GM21381 (cell line): ENCODE measurements at regions not wholly inside any gene's neighbourhood (a gene's known extent, or its start where the extent isn't known, plus 50 kb on each side); places are given as distances from the start of the nearest gene placed in this dataset.
A peak's percentile ranks its signal among the peaks of the same experiment; 100 is the strongest.

Experiments used
- ATAC-seq: cut with Tn5 transposase; IDR thresholded peaks from one replicate; pipeline ENCODE4 v1.9.1; 2021; ENCODE audit warnings: mild to moderate bottlenecking, moderate library complexity; ENCODE audit not compliant: unreplicated experiment

DNA sequence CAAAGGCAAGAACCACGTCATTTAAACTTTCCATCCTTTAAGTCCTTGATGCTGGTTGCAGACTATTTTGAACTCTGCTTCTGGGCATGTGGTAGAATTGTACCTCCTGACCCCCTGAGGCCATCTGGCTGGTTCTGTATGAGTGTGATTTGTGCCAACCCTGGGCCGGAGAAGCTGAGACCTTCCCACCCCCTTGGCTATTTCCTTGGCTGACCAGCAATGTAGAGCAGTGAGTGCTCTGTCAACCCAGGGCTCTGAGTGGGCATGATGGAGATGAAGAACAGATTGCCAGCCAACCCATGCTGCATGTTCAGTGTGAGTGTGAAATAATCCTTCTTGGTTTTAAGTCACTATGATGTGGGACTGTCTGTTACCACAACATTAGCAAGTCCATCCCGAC is 82.1 kb upstream of the RASGRP1 start:
- ATAC-seq, result no peak

DNA sequence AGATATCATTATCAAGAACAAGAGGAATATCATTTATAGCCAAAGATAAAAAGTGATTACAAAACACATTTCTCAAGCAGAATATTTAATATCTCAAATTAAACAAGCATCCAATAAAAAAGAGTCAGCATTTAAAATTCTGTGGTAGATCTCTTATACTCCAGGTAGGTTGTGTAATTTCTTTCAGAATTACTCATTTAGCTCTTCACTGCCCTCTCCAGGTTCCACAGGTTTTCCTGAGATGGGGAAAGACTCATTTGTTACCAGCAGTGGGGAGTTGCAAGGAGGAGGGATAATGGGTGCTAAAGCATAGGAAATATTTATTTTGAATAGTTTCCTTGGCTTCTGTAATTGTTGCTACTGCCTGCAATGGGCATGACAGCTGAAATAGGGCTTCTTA is 83.1 kb upstream of the RASGRP1 start:
- no peak for ATAC-seq

DNA sequence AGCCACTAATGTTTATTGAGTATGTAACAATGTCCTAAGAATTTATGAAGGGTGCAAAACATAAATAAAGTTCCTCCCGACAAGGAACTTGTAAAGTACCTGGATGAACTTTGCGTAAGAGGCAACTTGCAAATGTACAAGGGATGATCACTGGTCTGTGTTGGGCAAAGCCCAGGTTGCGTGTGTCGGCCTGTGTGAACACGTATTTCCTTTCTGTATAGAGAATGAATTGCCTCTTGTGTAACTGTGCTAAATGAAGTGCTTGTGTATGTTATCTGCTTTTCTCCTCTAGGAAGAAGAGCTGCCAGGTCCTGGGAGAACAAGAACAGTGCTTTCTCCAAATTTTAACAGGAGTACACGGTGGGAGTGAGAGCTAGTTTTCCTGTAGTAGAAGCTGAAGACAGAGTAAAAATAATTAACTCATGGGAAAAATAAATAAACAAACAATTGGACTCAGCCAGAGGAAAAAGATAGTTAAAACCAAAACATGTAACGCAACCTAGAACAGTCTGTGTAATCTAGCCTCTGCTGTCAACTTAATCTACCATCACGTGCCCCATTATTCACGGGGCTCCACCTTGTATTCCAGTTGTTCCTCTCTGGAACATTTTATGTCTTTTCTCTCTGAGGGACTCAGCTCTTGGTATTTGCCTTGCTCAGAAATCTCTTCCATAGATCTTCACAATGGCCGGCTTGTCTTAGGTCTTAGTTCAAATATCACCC is 83.7 kb upstream of the RASGRP1 start:
- ATAC-seq, result no peak

DNA sequence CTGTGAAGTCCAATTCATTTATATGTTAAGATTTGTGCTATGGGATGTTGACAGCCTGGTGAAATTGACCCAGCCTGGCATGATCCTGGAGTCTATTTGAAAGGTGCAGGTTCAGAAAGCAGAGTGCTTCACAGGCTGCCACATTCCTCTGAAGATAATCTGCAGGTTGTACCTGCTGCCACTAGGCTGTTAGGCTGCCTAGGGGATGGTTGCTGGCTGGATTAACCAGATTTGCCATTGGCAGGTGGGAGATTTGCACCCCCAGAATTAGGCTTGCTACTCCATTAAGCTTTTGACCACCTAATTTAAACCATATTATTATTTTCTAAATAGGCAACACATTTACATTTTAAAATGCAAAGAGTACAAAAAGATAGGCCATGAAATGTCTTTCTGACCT is 85.8 kb upstream of the RASGRP1 start:
- no peak for ATAC-seq

DNA sequence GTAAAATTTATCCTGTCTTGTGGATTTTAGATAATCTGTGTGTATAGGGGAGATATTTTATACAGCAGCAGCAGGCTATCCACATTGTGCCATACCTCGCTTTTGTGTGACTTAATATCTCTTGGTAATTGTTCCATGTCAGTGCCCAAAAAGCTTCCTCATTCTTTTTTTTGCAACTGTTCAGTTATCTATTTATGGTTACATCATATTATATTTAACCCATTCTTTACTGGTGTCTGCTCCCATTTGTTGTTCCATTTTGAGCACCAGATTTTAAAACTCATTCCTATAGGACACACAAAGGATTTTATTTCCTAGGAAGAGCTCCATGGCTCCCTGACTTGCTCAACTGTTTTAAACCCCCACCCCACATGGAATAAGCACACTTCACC is 86.3 kb upstream of the RASGRP1 start:
- ATAC-seq, result no peak

DNA sequence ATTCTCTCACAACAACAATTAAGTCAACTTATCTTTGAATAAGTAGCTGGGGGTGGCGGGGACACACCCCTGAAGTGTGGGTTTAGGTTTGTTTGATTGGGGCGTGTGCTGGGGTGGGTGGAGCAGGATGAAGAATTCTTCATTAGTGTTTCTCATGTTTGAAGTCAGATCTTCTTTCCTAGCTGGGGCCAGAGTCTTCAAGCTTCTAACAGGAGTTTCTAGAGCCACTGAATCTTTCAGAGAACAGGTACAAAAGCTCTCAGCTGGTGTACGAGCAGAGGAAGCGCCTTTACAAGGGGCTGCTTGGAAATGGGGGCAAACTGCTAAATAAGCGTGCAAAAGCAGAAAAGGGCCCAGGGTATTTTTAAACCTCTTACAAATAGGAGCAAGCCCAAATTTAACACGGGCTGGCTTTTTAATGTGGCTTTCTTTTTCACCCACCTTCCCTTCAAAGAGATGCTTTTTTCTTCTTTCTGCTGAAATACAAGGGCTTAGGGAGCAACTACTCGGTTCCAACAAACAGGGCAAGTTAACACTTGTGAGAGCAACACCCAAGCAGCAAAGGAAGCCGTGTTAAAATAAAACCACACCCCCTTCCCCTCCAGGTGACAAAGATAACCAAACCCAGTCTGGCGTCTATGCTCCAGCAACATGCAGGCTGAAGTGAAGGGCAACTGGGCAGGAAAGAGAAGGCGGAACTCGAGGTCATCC is 86.9 kb upstream of the RASGRP1 start:
- no peak for ATAC-seq

DNA sequence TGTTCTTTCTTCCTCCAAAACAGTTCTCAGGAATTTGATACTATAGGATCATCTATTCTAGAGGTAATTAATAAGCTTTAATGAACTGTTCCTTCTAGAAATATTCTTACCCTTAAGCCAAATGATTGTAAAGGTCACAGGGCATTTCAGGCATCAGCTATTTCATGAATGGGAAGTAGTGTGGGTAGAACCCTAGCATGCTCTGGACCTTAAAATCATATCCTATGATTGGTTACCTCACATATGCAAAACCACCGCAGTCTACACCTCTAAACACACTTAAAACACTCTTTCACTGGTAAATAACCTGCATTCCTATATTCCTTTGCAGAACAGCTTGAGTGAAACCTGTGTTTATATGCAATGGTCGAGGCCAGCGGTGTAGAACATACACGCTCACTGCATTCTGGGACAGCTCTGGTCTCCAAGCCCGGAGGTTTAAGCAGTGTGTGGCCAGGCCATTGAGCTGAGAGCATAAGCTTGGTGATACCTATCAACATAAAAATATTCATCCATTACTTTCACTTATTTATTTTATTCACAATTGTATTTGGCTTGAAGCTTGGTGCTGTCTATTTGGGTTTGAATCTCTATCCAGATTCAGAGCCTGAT is 87.7 kb upstream of the RASGRP1 start:
- no peak for ATAC-seq

DNA sequence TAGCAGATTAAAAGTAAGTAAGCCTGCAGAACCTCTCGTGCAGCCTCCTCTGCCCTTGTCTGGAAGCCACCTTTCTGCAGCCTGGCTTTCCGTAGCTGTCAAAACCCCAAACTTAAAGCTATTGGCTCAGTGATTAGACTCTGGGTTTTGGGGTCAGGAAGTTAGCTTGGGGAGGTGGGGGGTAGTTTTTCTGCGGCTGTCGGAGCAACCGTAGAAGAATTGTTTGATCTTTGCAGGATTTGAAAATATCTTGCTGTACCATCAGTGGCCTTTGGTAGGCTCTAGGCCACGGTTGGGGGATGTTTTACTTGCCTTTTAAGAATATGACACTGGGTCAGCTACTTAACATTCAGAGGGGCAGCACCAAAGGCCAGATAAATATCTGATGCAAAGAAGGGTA is 88.4 kb upstream of the RASGRP1 start:
- ATAC-seq, result no peak

DNA sequence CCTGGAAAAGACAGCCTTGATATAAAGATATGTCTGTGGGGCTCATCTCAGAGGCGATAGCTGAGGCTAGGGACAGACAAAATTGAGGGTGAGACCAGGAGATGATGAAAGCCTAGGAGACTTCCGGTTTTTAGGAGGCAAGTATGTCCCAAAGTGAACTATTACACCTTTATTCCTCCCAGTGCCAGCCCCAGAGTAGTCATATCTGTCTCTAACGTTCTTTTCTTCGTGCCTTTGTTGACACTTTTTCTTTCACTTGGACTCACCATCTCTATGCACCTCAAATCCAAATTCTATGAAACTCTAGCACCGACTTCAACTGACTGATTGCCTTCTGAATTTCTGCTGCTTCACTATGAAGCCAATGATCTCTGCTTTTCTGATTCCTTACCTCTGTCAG is 93.8 kb upstream of the RASGRP1 start:
- no peak for ATAC-seq

DNA sequence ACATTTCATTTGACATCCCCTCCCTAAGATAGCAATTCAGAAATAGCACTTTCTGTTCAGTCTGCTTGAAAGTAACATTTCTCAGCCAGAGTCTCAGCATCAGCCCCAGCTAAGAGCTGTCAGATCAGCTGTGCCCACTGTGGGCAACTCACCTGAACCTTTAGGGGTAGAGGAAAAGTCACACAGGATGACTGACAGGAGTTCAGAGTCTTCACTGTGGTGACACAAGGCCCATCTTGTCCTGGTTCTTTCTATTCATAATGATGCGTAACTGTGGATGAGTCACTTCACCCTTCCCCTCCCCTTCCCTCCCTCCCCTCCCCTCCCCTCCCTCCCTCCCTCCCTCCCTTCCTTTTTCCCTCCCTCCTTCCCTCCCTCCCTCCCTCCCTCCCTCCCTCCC is 96.1 kb upstream of the RASGRP1 start:
- no peak for ATAC-seq

DNA sequence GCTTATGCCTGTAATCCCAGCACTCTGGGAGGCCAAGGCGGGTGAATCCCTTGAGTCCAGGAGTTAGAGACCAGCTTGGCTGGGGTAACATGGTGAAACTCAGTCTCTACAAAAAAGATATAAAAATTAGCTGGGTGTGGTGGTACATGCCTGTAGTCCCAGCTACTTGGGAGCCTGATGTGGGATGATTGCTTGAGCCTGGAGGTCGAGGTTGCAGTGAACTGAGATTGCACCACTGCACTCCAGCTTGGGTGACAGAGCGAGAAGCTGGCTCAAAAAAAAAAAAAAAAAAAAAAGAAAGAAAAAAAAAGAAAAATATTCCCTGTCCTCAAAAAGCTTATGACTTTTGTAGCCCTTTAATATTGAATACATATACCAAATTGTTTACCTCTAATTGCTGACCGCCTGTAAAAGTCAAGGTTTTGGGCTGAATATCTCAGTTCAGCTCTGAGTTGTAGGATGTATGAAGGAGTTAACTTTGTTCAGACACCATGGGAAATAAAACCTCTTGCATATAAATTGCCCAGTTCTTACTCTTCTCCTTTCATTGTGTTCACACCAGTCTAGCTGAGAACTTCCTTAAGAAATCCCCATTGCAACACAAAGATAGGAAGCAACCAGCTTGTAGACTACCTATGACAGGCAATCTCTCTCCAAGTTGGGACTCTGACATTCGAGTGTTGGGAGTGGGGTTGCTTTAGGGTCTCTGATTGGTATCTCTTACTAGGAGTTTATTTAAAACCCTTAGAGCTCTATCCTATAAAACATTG is 97.6 kb upstream of the RASGRP1 start:
- no peak for ATAC-seq

DNA sequence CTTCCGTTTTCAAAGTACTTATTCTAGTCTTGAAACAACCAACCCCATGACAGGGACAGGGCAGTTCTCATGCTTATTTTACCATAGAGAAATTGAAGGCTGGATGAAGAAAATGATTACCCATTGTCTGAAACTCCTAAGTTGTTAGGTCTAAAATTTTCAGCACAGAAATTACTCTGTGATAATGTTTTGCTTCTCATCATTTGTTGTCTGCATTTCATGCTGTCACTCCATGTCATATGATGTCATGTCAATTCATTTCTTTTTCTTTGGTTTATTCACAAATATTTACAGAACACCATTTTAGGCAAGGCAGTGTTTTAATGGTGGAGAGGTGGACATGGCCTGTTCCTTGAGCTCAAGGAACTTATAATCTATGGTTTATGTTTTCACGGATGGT is 98.2 kb upstream of the RASGRP1 start:
- no peak for ATAC-seq

DNA sequence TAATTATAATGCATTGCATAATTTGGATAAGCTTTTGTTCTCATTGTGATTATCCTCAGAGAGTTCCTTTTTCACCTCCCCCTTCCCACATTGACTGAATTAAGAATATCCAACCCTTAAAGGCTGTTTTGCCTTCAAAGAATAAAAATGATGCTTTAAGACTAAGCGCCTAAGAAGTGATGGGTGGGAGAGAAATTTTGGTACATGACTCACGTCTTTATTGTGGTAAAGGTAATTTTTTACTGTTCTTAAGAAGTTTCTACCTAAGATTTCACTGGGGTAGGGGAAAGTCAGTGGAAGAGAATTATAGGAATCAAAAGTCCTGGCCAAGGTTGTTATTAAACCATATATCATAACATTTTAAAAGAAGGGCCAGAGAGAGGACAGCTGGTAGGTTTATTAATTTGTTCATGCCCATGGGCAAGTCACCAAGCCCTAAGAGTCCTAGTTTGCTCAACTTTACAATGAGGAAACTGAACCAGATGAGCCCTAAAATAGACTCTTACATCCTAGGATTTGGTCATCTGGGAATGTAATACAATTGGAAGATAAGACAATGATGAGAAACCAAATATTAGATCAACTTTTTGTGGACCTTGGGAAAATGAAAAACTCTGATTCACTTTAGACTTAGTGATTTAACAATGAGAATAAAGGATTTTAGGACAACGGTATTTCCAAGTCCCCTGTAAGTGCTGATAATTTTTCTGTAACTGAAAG is 101.1 kb upstream of the RASGRP1 start:
- ATAC-seq, result no peak

DNA sequence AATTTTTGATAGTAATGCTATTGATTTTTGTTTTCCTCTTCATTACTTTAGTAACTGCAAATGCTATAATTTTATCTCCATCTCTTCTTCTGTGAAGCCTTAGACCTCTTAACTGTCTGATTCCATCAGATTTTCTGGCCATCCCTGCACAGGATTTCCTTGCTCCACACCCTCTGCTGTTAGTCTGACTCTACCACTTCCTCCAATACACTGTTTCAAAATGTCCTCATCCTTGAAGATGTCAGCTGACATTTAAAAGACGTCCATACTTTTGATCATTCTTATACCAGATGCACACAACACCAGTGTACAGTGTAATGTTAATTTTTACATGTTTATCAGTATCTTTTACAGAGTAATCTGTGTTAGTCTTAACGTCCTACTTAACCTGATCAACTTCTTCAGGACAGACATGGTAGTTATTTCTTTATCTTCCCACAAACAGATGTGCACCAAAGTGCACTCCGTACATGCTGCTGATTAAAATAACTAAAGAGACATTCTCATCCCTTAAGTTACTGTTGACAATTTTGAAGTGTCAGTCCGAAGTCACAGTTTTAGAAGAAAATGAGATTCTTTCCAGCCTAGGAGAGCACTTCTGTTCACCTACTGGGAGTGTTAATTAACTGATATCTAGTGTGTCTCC is 102.4 kb upstream of the RASGRP1 start:
- ATAC-seq, result no peak

DNA sequence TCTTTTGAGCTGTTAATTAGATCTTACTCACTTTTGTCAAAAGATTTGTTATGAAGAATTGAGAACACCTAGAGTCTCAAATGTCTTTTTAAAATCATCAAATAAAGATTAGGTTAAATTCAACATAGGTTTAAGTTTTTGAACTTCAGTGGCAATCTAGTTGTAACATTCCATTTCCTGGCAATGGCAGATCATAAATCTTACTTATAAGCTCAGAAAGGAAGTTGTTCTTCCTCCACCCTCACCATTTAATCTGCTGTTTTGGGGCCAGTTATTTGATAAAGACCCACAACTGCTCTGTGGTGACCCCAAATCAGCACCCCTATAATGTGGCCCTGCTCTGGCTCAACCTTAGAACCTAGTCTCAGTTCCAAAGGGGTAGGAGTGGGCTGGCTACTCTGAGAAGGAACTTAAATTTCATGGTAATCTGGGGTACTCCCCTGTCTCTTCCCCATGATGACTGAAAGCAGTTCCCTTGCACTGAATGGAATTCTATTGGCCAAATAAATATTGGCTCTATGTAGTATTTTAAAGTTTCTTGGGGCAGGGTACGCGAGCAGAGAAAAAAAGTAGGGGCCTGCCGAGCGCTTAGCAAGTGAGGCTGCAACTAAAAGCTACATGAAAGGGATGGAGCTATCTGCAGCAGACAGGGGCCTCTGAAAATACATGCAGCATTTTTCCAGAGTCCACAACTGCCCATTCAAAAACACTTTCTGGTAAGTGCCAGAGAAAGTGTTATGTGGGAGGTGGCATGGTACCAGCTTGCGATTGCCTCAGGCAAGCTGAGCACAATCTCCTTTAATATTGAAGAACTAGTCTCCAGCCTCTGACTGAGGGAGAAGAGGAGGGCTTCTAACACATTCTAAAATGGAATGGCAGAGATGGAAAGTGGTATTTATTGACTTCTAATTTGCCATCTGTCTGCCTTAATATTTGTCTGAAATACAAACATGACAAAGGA is 103.6 kb upstream of the RASGRP1 start:
- no peak for ATAC-seq

DNA sequence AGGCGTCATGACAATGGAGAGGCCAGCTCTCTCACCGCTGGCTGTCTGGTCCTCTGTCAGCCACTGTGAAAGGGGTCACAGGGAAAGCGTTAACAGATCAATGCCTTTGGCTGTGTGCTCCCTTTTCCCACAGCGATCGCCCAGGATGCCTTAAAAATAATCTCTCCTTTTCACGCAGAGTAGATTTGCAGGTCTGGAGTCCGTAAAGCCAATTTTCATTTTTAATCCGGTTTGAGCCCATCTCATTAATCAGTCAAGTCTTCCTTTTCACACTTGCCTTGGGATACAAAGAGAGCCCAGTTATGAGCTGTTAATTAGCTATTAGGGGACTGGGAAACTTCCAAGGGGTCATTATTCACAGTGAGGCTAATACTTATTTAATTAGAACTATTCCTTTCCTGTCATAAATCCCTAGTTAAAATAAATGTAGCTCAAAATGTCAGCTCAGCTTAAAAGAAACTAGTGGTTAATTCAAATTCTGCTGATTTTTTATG is 104.3 kb upstream of the RASGRP1 start:
- no peak for ATAC-seq

DNA sequence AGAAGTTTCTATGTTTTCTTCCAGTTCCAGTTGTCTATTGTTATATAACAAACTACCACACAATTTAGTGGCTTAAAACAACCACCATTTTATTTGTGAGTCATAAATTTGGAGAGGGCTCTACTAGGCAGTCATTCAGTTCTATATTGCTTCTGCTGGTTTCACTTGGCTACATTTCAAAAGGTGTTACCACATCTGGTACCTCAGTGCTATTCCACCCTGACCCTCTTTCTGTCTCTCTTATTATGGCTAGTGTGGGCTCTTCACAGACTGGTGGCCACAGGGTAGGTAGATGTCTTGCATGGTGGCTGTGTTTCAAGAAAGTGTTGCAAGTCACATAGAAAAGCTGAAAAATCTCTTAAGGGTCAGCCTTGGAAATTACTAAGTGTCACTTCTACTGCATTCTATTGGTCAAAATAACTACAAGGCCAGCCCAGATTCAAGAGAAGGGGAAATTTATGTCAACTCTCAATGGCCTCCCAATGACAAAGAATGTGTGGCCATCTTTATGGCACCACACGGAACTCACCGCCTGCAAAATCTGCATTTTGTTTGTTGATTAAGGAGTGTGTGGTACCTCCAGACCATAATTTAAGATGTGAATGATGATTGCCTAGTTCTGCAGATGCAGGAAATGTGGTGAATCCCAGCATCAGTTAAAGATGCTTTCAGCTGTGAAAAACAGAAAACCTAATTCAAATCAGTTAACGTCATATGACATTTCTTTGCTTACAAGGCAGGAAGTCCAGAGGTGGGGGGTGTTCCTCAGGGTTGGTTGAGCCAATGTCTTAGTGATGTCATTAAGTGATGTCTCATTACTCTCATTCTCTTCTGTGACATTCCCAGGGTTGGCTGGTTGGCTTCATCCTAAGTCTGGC is 105.8 kb upstream of the RASGRP1 start:
- ATAC-seq, result peak; percentile 36

DNA sequence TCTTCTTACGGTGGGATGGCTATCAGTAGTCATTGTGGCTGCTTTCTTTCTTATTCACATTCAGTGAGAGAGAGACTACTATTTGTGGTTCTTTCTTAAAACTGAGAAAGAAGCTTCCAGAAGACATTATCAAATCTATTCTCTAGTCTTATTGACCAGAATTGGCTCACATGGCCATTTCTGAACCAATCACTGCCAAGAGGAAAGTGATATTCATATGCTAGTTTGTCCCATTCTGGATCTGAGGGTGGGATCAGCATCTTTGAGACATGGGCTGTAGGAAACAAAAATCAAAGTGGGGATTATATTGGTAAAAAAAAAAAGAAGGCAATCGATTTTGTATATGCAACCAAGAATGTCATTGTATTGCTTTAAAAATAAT is 106.4 kb upstream of the RASGRP1 start:
- no peak for ATAC-seq
